IMR-90 (cell line): ENCODE measurements at regions not wholly inside any gene's neighbourhood (a gene's known extent, or its start where the extent isn't known, plus 50 kb on each side); places are given as distances from the start of the nearest gene placed in this dataset.

Experiments used
- ATAC-seq: fragments of 200-7000 bp; cut with Tn5 transposase; 2 replicates; pipeline ENCODE4 v1.9.1; 2020; ENCODE audit warnings: low read depth, mild to moderate bottlenecking, moderate library complexity
- BruUV-seq: library from RNA; stranded (reverse); fragments of 400-500 nt; replicated peaks from 2 replicates; lab custom pipeline; 2021; lab: Mats Ljungman, UMichigan
- CTCF ChIA-PET: fragments of 300-600 bp; formaldehyde crosslinking; extraction: SDS; loops from one replicate; lab custom pipeline; 2021; ENCODE audit warnings: antibody characterized with exemption; lab: Yijun Ruan, JAX
- POLR2A ChIA-PET: fragments of 300-600 bp; sonication (Branson Sonifier 250); formaldehyde crosslinking; loops from one replicate; lab custom pipeline; 2022; ENCODE audit warnings: antibody characterized with exemption; ENCODE audit not compliant: unreplicated experiment; lab: Charles Lee
- DNase-seq: peaks from one replicate; pipeline ENCODE4 v3.0.0; 2013
- H2AFZ ChIP-seq: replicated peaks from 2 replicates; pipeline ENCODE3; 2013; ENCODE audit warnings: low read length, mild to moderate bottlenecking; ENCODE audit not compliant: poor library complexity
- H2AK5ac ChIP-seq: 2 replicates; pipeline ENCODE4 v1.6.1; 2013; ENCODE audit warnings: low read depth, low read length, inconsistent platforms
- H2AK9ac ChIP-seq: replicated peaks from 2 replicates; pipeline ENCODE3; 2013; ENCODE audit warnings: mild to moderate bottlenecking, low read depth, low read length, moderate library complexity; ENCODE audit not compliant: poor library complexity
- H2BK120ac ChIP-seq: 2 replicates; pipeline ENCODE4 v1.6.1; 2013; ENCODE audit warnings: low read depth, low read length, inconsistent platforms
- H2BK15ac ChIP-seq: 3 replicates; pipeline ENCODE4 v1.6.1; 2013; ENCODE audit warnings: low read depth, low read length, inconsistent platforms
- H2BK20ac ChIP-seq: 2 replicates; pipeline ENCODE4 v1.6.1; 2013; ENCODE audit warnings: low read depth, mild to moderate bottlenecking, inconsistent platforms, low read length, moderate library complexity
- H2BK5ac ChIP-seq: 2 replicates; pipeline ENCODE4 v1.6.1; 2013; ENCODE audit warnings: mild to moderate bottlenecking, low read depth, low read length, inconsistent platforms; ENCODE audit not compliant: poor library complexity, severe bottlenecking
- H3K14ac ChIP-seq: replicated peaks from 2 replicates; pipeline ENCODE4 v1.6.1; 2013; ENCODE audit warnings: low read depth, low read length, inconsistent platforms
- H3K18ac ChIP-seq: 2 replicates; pipeline ENCODE4 v1.6.1; 2013; ENCODE audit warnings: low read depth, low read length, control low read depth
- H3K23ac ChIP-seq: 2 replicates; pipeline ENCODE4 v1.6.1; 2013; ENCODE audit warnings: low read depth, low read length, inconsistent platforms
- H3K27ac ChIP-seq: 2 replicates; pipeline ENCODE4 v1.5.1; 2013; ENCODE audit warnings: mild to moderate bottlenecking, control low read depth, low read length; ENCODE audit not compliant: insufficient read depth
- H3K27me3 ChIP-seq: 2 replicates; pipeline ENCODE4 v1.6.1; 2013; ENCODE audit warnings: low read length; ENCODE audit not compliant: control insufficient read depth, insufficient read depth
- H3K36me3 ChIP-seq: 2 replicates; pipeline ENCODE4 v1.6.1; 2013; ENCODE audit warnings: low read length, mixed read lengths; ENCODE audit not compliant: control insufficient read depth, insufficient read depth
- H3K4ac ChIP-seq: 2 replicates; pipeline ENCODE4 v1.6.1; 2013; ENCODE audit warnings: low read depth, low read length, inconsistent platforms
- H3K4me1 ChIP-seq: 2 replicates; pipeline ENCODE4 v1.6.1; 2013; ENCODE audit warnings: low read length, mixed read lengths; ENCODE audit not compliant: control insufficient read depth, insufficient read depth
- H3K4me2 ChIP-seq: 2 replicates; pipeline ENCODE4 v1.6.1; 2013; ENCODE audit warnings: low read depth, mild to moderate bottlenecking, control low read depth, low read length, moderate library complexity
- H3K4me3 ChIP-seq: 2 replicates; pipeline ENCODE4 v1.5.1; 2013; ENCODE audit warnings: low read depth, mild to moderate bottlenecking, control low read depth, low read length, moderate library complexity; ENCODE audit not compliant: insufficient read depth
- H3K56ac ChIP-seq: 2 replicates; pipeline ENCODE4 v1.6.1; 2013; ENCODE audit warnings: low read length, inconsistent platforms; ENCODE audit not compliant: insufficient read depth; ENCODE audit errors: extremely low read depth
- H3K79me1 ChIP-seq, 2 experiments: 2 replicates each; pipeline ENCODE4 v1.6.1; 2013; ENCODE audit warnings: low read length in 2 of 2, inconsistent platforms in 1 of 2, low read depth in 1 of 2
- H3K9ac ChIP-seq: 2 replicates; pipeline ENCODE4 v1.6.1; 2013; ENCODE audit warnings: low read depth, low read length, control low read depth
- H3K9me1 ChIP-seq: 2 replicates; pipeline ENCODE4 v1.6.1; 2013; ENCODE audit warnings: low read length, inconsistent platforms; ENCODE audit not compliant: insufficient read depth
- H3K9me3 ChIP-seq: 2 replicates; pipeline ENCODE4 v1.6.1; 2013; ENCODE audit warnings: low read length; ENCODE audit not compliant: control insufficient read depth, insufficient read depth
- H4K20me1 ChIP-seq: 2 replicates; pipeline ENCODE4 v1.6.1; 2013; ENCODE audit warnings: low read length, inconsistent platforms; ENCODE audit not compliant: insufficient read depth
- H4K5ac ChIP-seq: 2 replicates; pipeline ENCODE4 v1.6.1; 2013; ENCODE audit warnings: mild to moderate bottlenecking, low read depth, low read length, control low read depth
- H4K8ac ChIP-seq, 2 experiments: 2 replicates each; pipeline ENCODE4 v1.6.1; 2013; ENCODE audit warnings: low read depth in 2 of 2, low read length in 2 of 2, control low read depth in 1 of 2, inconsistent platforms in 1 of 2
- H4K91ac ChIP-seq: 2 replicates; pipeline ENCODE4 v1.6.1; 2013; ENCODE audit warnings: low read depth, low read length, inconsistent platforms; ENCODE audit not compliant: insufficient read depth
- BHLHE40 ChIP-seq: fragments of 150-350 bp; IDR thresholded peaks from 2 replicates; pipeline ENCODE4 v1.6.1; 2016; ENCODE audit warnings: mild to moderate bottlenecking, low read depth, low read length
- CEBPB ChIP-seq: IDR thresholded peaks from 2 replicates; pipeline ENCODE4 v1.6.1; 2012; ENCODE audit warnings: low read depth, low read length, improper control_type of control experiment
- CHD1 ChIP-seq: IDR thresholded peaks from 2 replicates; pipeline ENCODE4 v1.6.1; 2012; ENCODE audit warnings: low read depth, low read length, improper control_type of control experiment
- MAFK ChIP-seq: IDR thresholded peaks from 2 replicates; pipeline ENCODE4 v1.6.1; 2012; ENCODE audit warnings: low read depth, low read length, improper control_type of control experiment
- MXI1 ChIP-seq: IDR thresholded peaks from 2 replicates; pipeline ENCODE4 v1.6.1; 2012; ENCODE audit warnings: low read depth, mild to moderate bottlenecking, low read length, moderate library complexity, borderline replicate concordance
- USF2 ChIP-seq: fragments of 150-350 bp; IDR thresholded peaks from 2 replicates; pipeline ENCODE4 v1.6.1; 2017; ENCODE audit warnings: mild to moderate bottlenecking, antibody characterized with exemption, low read length, low read depth
- dilution Hi-C: fragments of 300-500 bp; cut with HindIII; formaldehyde crosslinking; loops from one replicate; pipeline ENCODE4 v1.14.3; 2018; ENCODE audit warnings: low sequenced_read_pairs; ENCODE audit not compliant: unreplicated experiment
- in situ Hi-C: fragments of 300-500 bp; cut with MboI; formaldehyde crosslinking; loops from 3 replicates; pipeline ENCODE4 v1.14.3; 2019; ENCODE audit warnings: low sequenced_read_pairs, inconsistent platforms, mixed read lengths
- intact Hi-C: fragments of 100-400 bp; cut with micrococcal nuclease; formaldehyde crosslinking; loops from 2 replicates; pipeline ENCODE4 v1.10.0; 2022

- Histone ChIP-seq H2BK120ac (no peak overlapping the region), H3K27ac (no peak overlapping the region), H3K4me3 (no peak overlapping the region), H3K9me3 (0 out of 2 replicates have a peak, but pooled peaks cover 4% of the 10 kb centered on the region), H4K91ac (no peak overlapping the region), H4K5ac (no peak overlapping the region), H3K4me2 (no peak overlapping the region), H3K79me1 (no peaks in the 10 kb centered on the region), H3K36me3 (no peaks in the 10 kb centered on the region), H4K20me1 (no peaks in the 10 kb centered on the region), H2BK5ac (no peak overlapping the region), H3K4ac (no peak overlapping the region), H2AFZ (no peak overlapping the region), H3K4me1 (no peaks in the 10 kb centered on the region), H3K23ac (no peak overlapping the region), H4K8ac (no peak overlapping the region), H3K18ac (no peak overlapping the region), H3K56ac (no peak overlapping the region), H2BK20ac (no peak overlapping the region), H3K27me3 (no peaks in the 10 kb centered on the region), H3K14ac (no peak overlapping the region), H3K9me1 (no peaks in the 10 kb centered on the region), H2AK5ac (no peak overlapping the region), H2AK9ac (no peak overlapping the region), H2BK15ac (no peak overlapping the region), H3K9ac (no peak overlapping the region)
- intact Hi-C loops (no loop called here), dilution Hi-C loops (no loop called here), in situ Hi-C loops (no loop called here)
- no peak for ATAC-seq
- DNase-seq, result no peak
- ChIA-PET POLR2A (no interaction called here), CTCF (no interaction called here)
- no peak for TF ChIP-seq BHLHE40
- TF ChIP-seq CHD1, result no peak
- no peak for TF ChIP-seq USF2
- TF ChIP-seq MXI1, result no peak
- no peak for TF ChIP-seq CEBPB
- no peak for TF ChIP-seq MAFK
- no TSS peak for BruUV-seq
Observed at GRCh38 chr2:228479014-228479413, 297.5 kb upstream of the SPHKAP start.
